ENCODE measurements at regions not wholly inside any gene's neighbourhood (a gene's known extent, or its start where the extent isn't known, plus 50 kb on each side); places are given as distances from the start of the nearest gene placed in this dataset.

DNA sequence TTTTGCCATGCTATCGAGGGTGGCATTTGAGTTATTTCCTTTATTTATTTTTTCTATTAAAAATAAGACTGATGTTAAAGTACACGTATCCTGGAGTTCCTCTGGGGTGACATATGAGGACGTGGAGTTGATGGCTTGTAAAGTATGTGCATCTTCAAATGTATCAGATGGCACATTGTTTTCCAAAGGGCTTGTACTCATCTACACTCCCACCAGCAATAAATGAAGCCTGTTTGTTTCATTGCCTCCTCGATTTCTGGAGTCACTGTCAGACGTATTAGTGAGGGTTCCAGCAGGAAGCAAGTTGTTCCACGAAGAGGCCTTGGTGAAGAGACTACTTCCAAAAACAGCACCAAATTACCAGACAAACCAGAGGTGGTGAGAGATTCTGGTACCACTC is 423.9 kb downstream of the NPHP4 start:
- no peak for DNase-seq (ENCODE audit: low spot score)

DNA sequence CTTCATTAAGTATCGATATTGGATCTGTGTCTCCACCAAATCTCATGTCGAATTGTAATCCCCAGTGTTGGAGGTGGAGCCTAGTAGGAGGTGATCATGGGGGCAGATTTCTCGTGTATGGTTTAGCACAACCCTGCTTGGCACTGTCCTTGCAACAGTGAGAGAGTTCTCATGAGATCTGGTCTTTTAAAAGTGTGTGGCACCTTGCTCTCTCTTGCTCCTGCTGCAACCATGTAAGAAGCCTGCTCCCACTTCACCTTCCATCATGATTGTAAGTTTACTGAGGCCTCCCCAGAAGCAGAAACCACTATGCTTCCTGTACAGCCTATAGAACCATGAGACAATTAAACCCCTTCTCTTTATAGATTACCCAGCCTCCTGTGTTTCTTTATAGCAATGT is 424.4 kb downstream of the NPHP4 start:
- no peak for DNase-seq (ENCODE audit: low spot score)

- DNase-seq (ENCODE audit: low spot score) = no peak
These were observed 425.3 kb downstream of the NPHP4 start for GRCh38 chr1:5566924-5567323.

DNA sequence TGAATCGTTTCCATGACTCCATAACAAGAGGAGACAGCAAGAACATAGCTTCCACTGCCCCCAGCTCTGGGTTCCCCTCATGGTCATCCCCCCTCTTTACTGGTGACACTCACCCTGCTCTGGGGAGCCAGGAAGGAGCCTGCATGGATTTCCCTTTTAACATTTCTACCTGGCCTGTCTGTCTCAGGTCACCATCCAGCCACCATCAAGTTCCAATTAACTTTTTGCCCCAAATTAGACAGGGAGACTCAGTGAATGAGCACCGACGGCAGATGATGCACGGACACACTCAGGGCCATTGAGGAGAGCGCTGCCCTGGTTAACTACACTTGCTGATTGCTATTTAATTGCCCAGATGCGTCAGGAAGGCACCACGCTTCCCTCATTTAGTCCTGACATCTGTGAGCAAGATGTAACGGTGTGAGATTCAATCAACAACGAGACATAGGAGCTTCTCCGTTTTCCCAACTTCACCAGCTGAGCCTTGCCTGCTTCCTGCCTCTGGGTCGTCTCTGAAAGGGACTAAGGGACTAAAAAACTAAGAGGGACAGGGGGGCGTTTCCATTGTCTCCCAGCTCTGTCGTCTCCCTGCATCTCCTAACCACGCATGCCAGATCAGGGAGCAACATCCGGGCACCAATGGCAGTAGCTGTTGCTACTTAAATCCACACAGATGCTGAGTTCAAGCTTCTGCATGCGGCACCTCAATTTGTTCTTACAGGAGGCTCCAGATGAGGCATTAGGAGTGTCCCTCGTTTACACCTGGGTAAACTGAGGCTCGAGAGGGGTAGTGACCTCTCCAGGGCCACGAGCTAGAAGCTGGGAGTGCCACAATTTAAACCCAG is 426.7 kb downstream of the NPHP4 start:
- DNase-seq (ENCODE audit: low spot score) = no peak

GRCh38 chr1:5564578-5565257 is 427.5 kb downstream of the NPHP4 start:
- no peak for DNase-seq (ENCODE audit: low spot score)

DNA sequence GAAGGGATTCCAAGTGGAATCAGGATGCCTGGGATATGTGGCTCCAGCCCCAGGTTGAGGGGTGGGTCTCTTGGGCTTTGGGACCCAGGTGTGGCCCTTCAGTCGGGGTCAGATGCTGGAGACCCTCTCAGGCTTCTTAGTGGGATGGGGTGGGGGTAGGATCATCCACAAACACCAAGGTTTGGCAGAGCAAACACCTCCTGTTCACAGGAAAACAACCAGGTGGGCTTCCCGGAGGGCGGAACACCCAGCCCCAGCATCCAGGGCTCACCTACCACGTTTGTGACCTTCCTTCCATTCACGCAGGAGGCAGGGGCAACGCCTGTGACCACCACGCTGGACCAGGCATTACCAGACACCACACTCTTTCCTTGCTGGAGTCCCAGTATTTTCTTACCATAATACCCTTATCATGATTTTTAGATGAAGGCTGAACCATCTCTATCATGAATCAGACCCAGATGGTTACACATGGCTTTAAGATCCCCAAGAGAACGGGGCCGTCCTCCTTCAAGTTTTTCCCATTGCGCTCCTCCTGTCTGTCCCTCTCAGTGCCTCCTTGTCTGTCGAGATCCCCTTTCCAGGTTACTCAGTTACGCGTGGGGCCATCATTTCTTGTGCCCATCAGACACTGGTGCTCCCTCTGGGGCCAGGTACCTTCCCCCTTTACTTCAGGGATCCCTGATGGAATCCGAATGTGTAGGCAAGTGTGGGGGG is 428.2 kb downstream of the NPHP4 start:
- no peak for DNase-seq (ENCODE audit: low spot score)

- DNase-seq (ENCODE audit: low spot score) = no peak
These were observed 429.5 kb downstream of the NPHP4 start for GRCh38 chr1:5562769-5563168.

DNA sequence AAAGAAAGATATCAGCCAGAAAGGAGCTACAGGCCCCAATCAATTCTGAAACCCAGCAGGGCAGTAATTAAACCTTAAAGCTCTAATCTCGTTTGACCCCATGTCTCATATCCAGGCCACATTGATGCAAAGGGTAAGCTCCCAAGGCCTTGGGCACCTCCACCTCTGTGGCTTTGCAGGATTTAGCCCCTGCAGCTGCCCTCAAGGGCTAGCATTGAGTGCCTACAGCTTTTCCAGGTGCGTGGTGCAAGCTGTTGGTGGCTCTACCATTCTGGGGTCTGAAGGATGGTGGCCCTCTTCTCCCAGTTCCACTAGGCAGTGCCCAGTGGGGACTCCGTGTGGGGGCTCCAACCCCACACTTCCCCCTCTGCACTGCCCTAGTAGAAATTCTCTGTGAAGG is 429.9 kb downstream of the NPHP4 start:
- no peak for DNase-seq (ENCODE audit: low spot score)

- DNase-seq (ENCODE audit: low spot score) = no peak
These were observed 433.1 kb downstream of the NPHP4 start for GRCh38 chr1:5559078-5559477.

DNA sequence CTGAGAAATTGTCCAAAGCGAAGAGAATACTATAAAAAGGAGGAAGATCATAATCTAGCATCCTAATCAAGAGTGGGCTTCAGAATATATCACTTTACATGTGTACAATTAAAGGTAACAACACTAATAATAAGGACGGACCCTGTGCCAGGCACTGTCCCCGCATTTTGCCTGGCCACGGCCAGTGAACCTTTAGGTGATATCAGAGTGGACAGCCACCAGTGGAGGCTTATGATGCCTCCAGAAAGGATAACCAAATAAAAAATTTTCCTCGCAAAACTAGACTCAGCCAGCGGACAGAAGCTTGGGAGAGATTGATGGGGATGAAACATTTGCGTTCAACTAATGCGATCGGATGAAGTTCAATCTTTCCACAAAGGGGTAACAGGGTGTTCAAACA is 436.4 kb downstream of the NPHP4 start:
- no peak for DNase-seq (ENCODE audit: low spot score)

GRCh38 chr1:5554784-5555183 is 437.4 kb downstream of the NPHP4 start:
- no peak for DNase-seq (ENCODE audit: low spot score)

GRCh38 chr1:5554111-5554510 is 438.1 kb downstream of the NPHP4 start:
- no peak for DNase-seq (ENCODE audit: low spot score)

GRCh38 chr1:5552787-5553484 is 439.3 kb downstream of the NPHP4 start:
- DNase-seq (ENCODE audit: low spot score) = no peak

- no peak for DNase-seq (ENCODE audit: low spot score)
These were observed 440.8 kb downstream of the NPHP4 start for GRCh38 chr1:5551274-5551975.

- no peak for DNase-seq (ENCODE audit: low spot score)
These were observed 444.0 kb downstream of the NPHP4 start for GRCh38 chr1:5548266-5548665.

GRCh38 chr1:5543235-5543634 is 449.0 kb downstream of the NPHP4 start:
- DNase-seq (ENCODE audit: low spot score) = no peak

GRCh38 chr1:5532811-5533210 is 459.4 kb downstream of the NPHP4 start:
- no peak for DNase-seq (ENCODE audit: low spot score)

DNA sequence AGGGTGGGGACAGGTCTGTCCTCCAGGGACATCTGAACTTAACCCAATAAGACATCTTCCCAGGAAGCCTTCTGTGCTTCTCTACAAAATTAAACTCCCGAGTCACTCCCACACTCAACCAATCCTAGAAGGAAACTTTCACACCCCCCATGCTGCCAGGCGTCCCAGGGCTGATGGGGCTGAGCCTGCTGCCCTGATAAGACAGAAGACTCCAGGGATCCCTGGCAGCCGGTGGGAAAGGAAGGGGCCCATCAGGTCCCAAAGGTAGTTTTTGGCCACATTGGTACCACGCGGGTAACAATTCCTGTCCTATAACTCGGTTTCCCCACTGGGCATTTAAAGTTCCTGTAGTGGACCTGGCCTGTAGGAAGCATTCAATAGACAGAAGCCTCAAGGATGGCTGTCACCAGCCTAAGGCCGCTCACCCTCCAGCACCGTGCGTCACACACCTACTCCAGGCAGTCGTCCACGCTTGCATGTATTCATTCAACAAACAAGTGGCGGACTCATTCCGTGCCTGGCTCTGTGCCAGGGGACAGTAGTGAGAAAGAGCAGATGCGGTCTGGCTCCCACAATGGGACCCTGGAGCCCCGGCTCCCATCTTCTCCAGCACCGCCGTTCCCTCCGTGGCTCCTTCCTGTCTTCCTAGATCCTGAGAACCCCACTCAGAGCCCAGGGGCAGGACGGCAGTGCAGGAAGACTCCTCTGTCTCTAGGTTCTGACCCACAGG is 465.2 kb downstream of the NPHP4 start:
- DNase-seq (ENCODE audit: low spot score) = no peak

DNA sequence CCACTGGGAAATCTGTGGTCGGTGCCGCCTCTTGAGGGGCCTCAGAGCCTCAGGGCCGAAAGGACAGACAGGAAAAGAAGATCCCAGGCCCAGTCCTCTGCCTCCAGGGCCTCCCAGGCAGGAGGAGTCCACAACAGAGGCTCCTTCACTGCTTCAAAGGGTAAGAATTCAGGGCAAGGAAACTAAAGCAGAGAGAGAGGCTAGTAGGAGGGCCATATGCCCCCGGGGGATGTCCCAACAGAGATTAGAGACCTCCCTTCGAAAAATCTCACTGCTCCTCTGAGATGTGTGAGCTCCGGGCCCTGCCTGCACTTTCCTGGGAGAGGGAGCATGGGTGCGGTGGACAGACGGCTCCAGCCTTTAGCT is 465.9 kb downstream of the NPHP4 start:
- no peak for DNase-seq (ENCODE audit: low spot score)

DNA sequence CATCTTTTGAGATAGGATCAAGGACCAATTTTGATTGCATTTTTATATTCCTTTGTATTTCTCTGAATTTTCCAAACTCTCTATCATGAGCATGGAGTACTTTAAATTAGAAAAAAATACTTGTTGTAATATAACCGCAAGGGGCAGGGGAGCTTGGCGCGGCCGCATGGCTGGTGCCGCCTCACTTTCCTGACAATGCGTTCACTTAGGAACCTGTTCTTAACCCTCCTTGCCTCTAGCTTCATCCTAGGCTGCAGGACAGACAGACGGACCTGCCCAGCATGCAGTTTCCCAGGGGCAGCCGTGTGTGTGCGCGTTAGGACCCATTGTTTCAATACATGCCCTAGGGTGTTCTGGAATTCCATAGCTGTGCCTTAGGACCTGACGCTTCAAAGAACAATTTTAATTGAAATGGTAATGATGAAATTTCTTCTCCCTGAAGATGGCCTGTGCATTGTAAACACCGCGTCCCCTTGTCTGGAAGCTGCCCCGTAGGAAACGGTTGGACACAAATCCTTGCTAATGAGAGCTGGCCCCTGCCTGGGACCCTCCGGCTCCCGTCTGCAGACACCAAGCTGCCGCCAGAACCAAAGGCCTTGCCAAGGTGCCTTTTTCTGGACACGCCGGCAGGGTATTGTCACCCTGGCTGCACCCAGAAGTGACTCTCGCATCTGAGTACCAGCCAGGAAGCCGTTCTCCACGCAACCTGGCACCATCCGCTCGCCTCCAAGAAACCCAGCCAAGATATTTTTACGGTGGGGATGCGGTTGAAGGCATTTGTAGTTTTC is 466.4 kb downstream of the NPHP4 start:
- no peak for DNase-seq (ENCODE audit: low spot score)

All from hematopoietic multipotent progenitor cell treated with erythropoietin and hydrocortisone succinate and interleukin-3 and kit ligand, for 17 days (in vitro differentiated cells).